ENCODE measurements at regions not wholly inside any gene's neighbourhood (a gene's known extent, or its start where the extent isn't known, plus 50 kb on each side); places are given as distances from the start of the nearest gene placed in this dataset.

DNA sequence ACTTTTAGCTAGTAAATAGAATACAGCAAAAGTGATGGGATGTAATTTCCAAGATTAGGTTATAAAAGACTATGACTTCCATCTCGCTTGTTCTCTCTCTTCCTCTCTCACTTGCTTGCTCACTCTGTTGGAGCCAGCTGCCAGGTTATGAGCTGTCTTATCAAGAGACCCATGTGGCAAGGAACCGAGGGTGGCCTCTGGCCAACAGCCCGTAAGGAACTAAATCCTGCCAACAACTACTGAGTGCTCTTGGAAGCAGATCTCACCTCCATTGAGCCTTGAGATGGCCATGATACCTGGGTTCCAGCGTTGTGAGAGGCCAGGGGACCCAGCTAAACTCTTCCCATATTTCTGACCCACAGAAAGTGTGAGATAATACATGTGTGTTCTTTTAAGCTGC is 636.1 kb downstream of the ACTL7B start:
- TF ChIP-seq, protein P1, sequence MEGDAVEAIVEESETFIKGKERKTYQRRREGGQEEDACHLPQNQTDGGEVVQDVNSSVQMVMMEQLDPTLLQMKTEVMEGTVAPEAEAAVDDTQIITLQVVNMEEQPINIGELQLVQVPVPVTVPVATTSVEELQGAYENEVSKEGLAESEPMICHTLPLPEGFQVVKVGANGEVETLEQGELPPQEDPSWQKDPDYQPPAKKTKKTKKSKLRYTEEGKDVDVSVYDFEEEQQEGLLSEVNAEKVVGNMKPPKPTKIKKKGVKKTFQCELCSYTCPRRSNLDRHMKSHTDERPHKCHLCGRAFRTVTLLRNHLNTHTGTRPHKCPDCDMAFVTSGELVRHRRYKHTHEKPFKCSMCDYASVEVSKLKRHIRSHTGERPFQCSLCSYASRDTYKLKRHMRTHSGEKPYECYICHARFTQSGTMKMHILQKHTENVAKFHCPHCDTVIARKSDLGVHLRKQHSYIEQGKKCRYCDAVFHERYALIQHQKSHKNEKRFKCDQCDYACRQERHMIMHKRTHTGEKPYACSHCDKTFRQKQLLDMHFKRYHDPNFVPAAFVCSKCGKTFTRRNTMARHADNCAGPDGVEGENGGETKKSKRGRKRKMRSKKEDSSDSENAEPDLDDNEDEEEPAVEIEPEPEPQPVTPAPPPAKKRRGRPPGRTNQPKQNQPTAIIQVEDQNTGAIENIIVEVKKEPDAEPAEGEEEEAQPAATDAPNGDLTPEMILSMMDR (IDR thresholded peaks at IDR 0.05; ENCODE audit: low read length), result no peak
- no peak for TF ChIP-seq EZH2 (IDR thresholded peaks at IDR 0.05; ENCODE audit: borderline replicate concordance, low read length)

Data from OCI-LY1 (cell line).